B cell (primary cell): ENCODE measurements at regions not wholly inside any gene's neighbourhood (a gene's known extent, or its start where the extent isn't known, plus 50 kb on each side); places are given as distances from the start of the nearest gene placed in this dataset.
"Not testable (repeated sequence)": the region's sequence is repeated elsewhere in the genome, so short reads cannot be mapped to it uniquely, and the experiment has no call there.

Experiments
- ATAC-seq: fragments of 200-7000 bp; cut with Tn5 transposase; one replicate; pipeline ENCODE4 v1.10.0; 2021; ENCODE audit warnings: low read depth, mild to moderate bottlenecking, moderate number of reproducible peaks, moderate library complexity
- CTCF ChIA-PET: fragments of 350-600 bp; sonication (Branson Sonifier 250); formaldehyde crosslinking; loops from one replicate; lab custom pipeline; 2021; ENCODE audit warnings: antibody characterized with exemption, inconsistent platforms; lab: Charles Lee
- POLR2A ChIA-PET: fragments of 350-600 bp; sonication (Branson Sonifier 250); formaldehyde crosslinking; loops from one replicate; lab custom pipeline; 2021; ENCODE audit warnings: antibody characterized with exemption; lab: Charles Lee
- DNase-seq: peaks from one replicate; pipeline ENCODE4 v3.0.0; 2013
- H2AFZ ChIP-seq: 2 replicates; pipeline ENCODE4 v1.6.1; 2012; ENCODE audit warnings: mild to moderate bottlenecking, low read depth, low read length; ENCODE audit not compliant: insufficient read depth, poor library complexity, severe bottlenecking
- H3K27ac ChIP-seq, 2 donors: 1 replicate in 1 of 2; 2 replicates in 1 of 2; pipeline ENCODE4 v1.5.1; 2012 to 2013; ENCODE audit warnings: low read length in 2 of 2, mild to moderate bottlenecking in 2 of 2, moderate library complexity in 1 of 2
- H3K27me3 ChIP-seq, 4 experiments: fragments of 200-600 bp in 1 of 4; sonication (generic) in 1 of 4; replicated peaks in 1 of 4; 1 replicate in 2 of 4; 2 replicates in 2 of 4; pipeline versions ENCODE4 v1.6.1 to v1.7.0; 2013 to 2016; ENCODE audit warnings: low read length in 3 of 4, mild to moderate bottlenecking in 2 of 4, mixed read lengths in 1 of 4, moderate library complexity in 1 of 4; ENCODE audit not compliant: insufficient read depth in 4 of 4, control insufficient read depth in 3 of 4; ENCODE audit errors: control extremely low read depth in 1 of 4
- H3K36me3 ChIP-seq, 2 experiments: replicated peaks in 1 of 2; 1 replicate in 1 of 2; 2 replicates in 1 of 2; pipeline versions ENCODE4 v1.6.1 to v1.7.1; 2013; ENCODE audit warnings: low read length in 1 of 2; ENCODE audit not compliant: insufficient read depth in 2 of 2, control insufficient read depth in 1 of 2; ENCODE audit errors: control extremely low read depth in 1 of 2, extremely low read depth in 1 of 2
- H3K4me1 ChIP-seq, 2 donors: fragments of 200-600 bp in 1 of 2; sonication (generic) in 1 of 2; 1 replicate in 1 of 2; 2 replicates in 1 of 2; pipeline versions ENCODE4 v1.5.1 to v1.6.1; 2013 to 2017; ENCODE audit warnings: low read length in 2 of 2; ENCODE audit not compliant: control insufficient read depth in 2 of 2, insufficient read depth in 2 of 2
- H3K4me2 ChIP-seq: replicated peaks from 2 replicates; pipeline ENCODE3; 2012; ENCODE audit warnings: mild to moderate bottlenecking, low read depth, low read length; ENCODE audit not compliant: poor library complexity, severe bottlenecking
- H3K4me3 ChIP-seq, 5 experiments: fragments of 200-600 bp in 1 of 5; sonication (generic) in 1 of 5; 1 replicate in 3 of 5; 2 replicates in 2 of 5; pipeline versions ENCODE4 v1.5.1 to v1.7.0; 2011 to 2016; ENCODE audit warnings: low read length in 4 of 5, mild to moderate bottlenecking in 4 of 5, low read depth in 2 of 5, control low read depth in 1 of 5, moderate library complexity in 1 of 5; ENCODE audit not compliant: insufficient read depth in 1 of 5; ENCODE audit errors: control extremely low read depth in 1 of 5, extremely low read depth in 1 of 5
- H3K79me2 ChIP-seq: fragments of 200-600 bp; sonication (generic); one replicate; pipeline ENCODE4 v1.6.0; 2016; ENCODE audit warnings: low read length; ENCODE audit not compliant: control insufficient read depth, insufficient read depth
- H3K9ac ChIP-seq: fragments of 200-600 bp; sonication (generic); 2 replicates; pipeline ENCODE4 v1.6.1; 2017; ENCODE audit warnings: mild to moderate bottlenecking, low read length, moderate library complexity
- H3K9me3 ChIP-seq, 3 donors: one replicate each; pipeline versions ENCODE4 v1.6.1 to v1.7.1; 2013; ENCODE audit warnings: low read length in 2 of 3; ENCODE audit not compliant: control insufficient read depth in 2 of 3, insufficient read depth in 1 of 3; ENCODE audit errors: control extremely low read depth in 1 of 3
- H4K20me1 ChIP-seq: 2 replicates; pipeline ENCODE4 v1.6.0; 2012; ENCODE audit warnings: mild to moderate bottlenecking, low read length; ENCODE audit not compliant: insufficient read depth, control insufficient read depth, poor library complexity, severe bottlenecking
- H3K27ac Mint-ChIP-seq: one replicate; pipeline ENCODE4 v1.8.0; 2021; ENCODE audit warnings: mixed read lengths
- H3K27me3 Mint-ChIP-seq: one replicate; pipeline ENCODE4 v1.8.0; 2021; ENCODE audit warnings: mixed read lengths
- H3K4me1 Mint-ChIP-seq: one replicate; pipeline ENCODE4 v1.8.0; 2021; ENCODE audit warnings: mixed read lengths
- H3K4me3 Mint-ChIP-seq: one replicate; pipeline ENCODE4 v1.8.0; 2021; ENCODE audit warnings: mixed read lengths
- H3K9me3 Mint-ChIP-seq: one replicate; pipeline ENCODE4 v1.8.0; 2022; ENCODE audit warnings: mixed read lengths; ENCODE audit not compliant: insufficient read depth
- CTCF ChIP-seq: fragments of 200-600 bp; IDR thresholded peaks from one replicate; pipeline ENCODE4 v1.8.0; 2022; ENCODE audit warnings: antibody characterized with exemption, mild to moderate bottlenecking
- EZH2 ChIP-seq: IDR thresholded peaks from 2 replicates; pipeline ENCODE4 v1.6.1; 2012; ENCODE audit warnings: borderline replicate concordance, low read depth, mild to moderate bottlenecking, moderate library complexity, low read length; ENCODE audit not compliant: insufficient read depth, poor library complexity, severe bottlenecking
- WGBS: methylation state at CpG from one replicate; pipeline ENCODE4 v1.1.5; 2013; ENCODE audit warnings: missing lambda C conversion rate; ENCODE audit not compliant: insufficient coverage; 5-methylcytosine and 5-hydroxymethylcytosine counted together
- intact Hi-C: fragments of 100-400 bp; cut with micrococcal nuclease; formaldehyde crosslinking; loops from one replicate; pipeline ENCODE4 v1.10.0; 2022

- H3K27me3 ChIP-seq, H3K4me3 Mint-ChIP-seq, ATAC-seq, POLR2A ChIA-PET, H3K4me2 ChIP-seq, H3K4me3 ChIP-seq, intact Hi-C loops, H2AFZ ChIP-seq, H3K4me1 Mint-ChIP-seq, H3K9me3 Mint-ChIP-seq, H4K20me1 ChIP-seq, CTCF ChIA-PET, H3K27ac Mint-ChIP-seq, DNase-seq, H3K4me1 ChIP-seq, H3K9ac ChIP-seq, H3K79me2 ChIP-seq, H3K36me3 ChIP-seq, H3K27ac ChIP-seq, H3K9me3 ChIP-seq: not testable (repeated sequence)
- peaks cover 10% of the 10 kb centered on the region for H3K27me3 Mint-ChIP-seq
- WGBS = 98% methylated on average over 5 of the region's 6 CpGs
Observed at GRCh38 chr9:78172610-78173009, 63.3 kb upstream of the CEP78 start.

- peaks cover 0 to 6% (median 4%) of the 10 kb centered on the region in 3 donors for H3K9me3 ChIP-seq
- no peaks in the 10 kb centered on the region for H4K20me1 ChIP-seq
- no peak overlapping the region for H3K27ac Mint-ChIP-seq
- TF ChIP-seq EZH2 (no peak), CTCF (no peak)
- no peaks in the 10 kb centered on the region for H3K4me1 ChIP-seq
- WGBS = no CpG with 5 or more reads among the region's 1 CpG
- no peak overlapping the region for H3K4me3 Mint-ChIP-seq
- POLR2A ChIA-PET = no interaction called here
- H3K9ac ChIP-seq = no peak overlapping the region
- no peak overlapping the region for H3K4me2 ChIP-seq
- ATAC-seq (no peak), DNase-seq (no peak)
- no peaks in the 10 kb centered on the region for H3K36me3 ChIP-seq
- CTCF ChIA-PET = no interaction called here
- intact Hi-C loops = no loop called here
- H3K27me3 ChIP-seq = peaks cover 0 to 5% (median 0%) of the 10 kb centered on the region in 4 experiments
- H3K79me2 ChIP-seq = no peaks in the 10 kb centered on the region
- no peak overlapping the region for H3K4me3 ChIP-seq
- no peak overlapping the region for H3K27ac ChIP-seq
- H2AFZ ChIP-seq = no peak overlapping the region
- peaks cover 7% of the 10 kb centered on the region for H3K27me3 Mint-ChIP-seq
- no peaks in the 10 kb centered on the region for H3K4me1 Mint-ChIP-seq
- peaks cover 4% of the 10 kb centered on the region for H3K9me3 Mint-ChIP-seq
Observed at GRCh38 chr9:78171651-78172050, 64.2 kb upstream of the CEP78 start.
